ENCODE measurements at regions not wholly inside any gene's neighbourhood (a gene's known extent, or its start where the extent isn't known, plus 50 kb on each side); places are given as distances from the start of the nearest gene placed in this dataset.

GRCh38 chr1:191348328-191348727, 809.9 kb upstream of the RGS18 start:
- H4K91ac ChIP-seq (ENCODE audit: insufficient read length, low read depth, low read length) = no peak overlapping the region
- no peak overlapping the region for H3T11ph ChIP-seq (ENCODE audit: low read length)
- WGBS (ENCODE audit: extremely low coverage, insufficient read length, low lambda C conversion rate) = no CpG with 5 or more reads among the region's 3 CpGs
- no peak overlapping the region for H2AK5ac ChIP-seq (ENCODE audit: insufficient read length, low read length)
- H3K56ac ChIP-seq (ENCODE audit: insufficient read length, low read depth, low read length) = no peak overlapping the region
- no peak overlapping the region for H3K23ac ChIP-seq (ENCODE audit: insufficient read length, low read depth, low read length)
- Mint-ChIP-seq H3K36me3 (ENCODE audit: insufficient read depth in 1 of 3, low read depth in 3 of 3) (peaks cover 3 to 4% (median 3%) of the 10 kb centered on the region in 3 experiments; a peak in 5 of 7 replicates), H3K4me1 (no peaks in the 10 kb centered on the region), H3K27ac (no peak overlapping the region), H3K9me3 (peaks cover 4% of the 10 kb centered on the region in 2 experiments; a peak in 4 of 5 replicates), H3K4me3 (no peak overlapping the region), H3K27me3 (ENCODE audit: low read depth) (no peaks in the 10 kb centered on the region)
- H3K79me1 ChIP-seq (ENCODE audit: insufficient read depth, low read depth, low read length, poor library complexity, severe bottlenecking) = no peaks in the 10 kb centered on the region
- H3K4ac ChIP-seq (ENCODE audit: low read depth, low read length) = no peak overlapping the region
- H3K27ac ChIP-seq (ENCODE audit: insufficient read length, low read depth, low read length) = no peak overlapping the region
- H3K4me1 ChIP-seq (ENCODE audit: insufficient read depth, low read length) = no peaks in the 10 kb centered on the region
- no peak overlapping the region for H2BK15ac ChIP-seq (ENCODE audit: low read depth, low read length)
- TF ChIP-seq CTCF (conservative IDR thresholded peaks at IDR 0.05) = no peak
- H4K5ac ChIP-seq (ENCODE audit: insufficient read length, low read depth, low read length) = no peak overlapping the region
- no peak for DNase-seq
- no peaks in the 10 kb centered on the region for H4K20me1 ChIP-seq (ENCODE audit: control insufficient read depth, insufficient read depth, insufficient read length)
- no peak overlapping the region for H2BK12ac ChIP-seq (ENCODE audit: insufficient read length, low read depth, low read length)
- no peaks in the 10 kb centered on the region for H3K79me2 ChIP-seq (ENCODE audit: insufficient read depth, low read length)
- H3K23me2 ChIP-seq (ENCODE audit: insufficient read length, low read depth, low read length, poor library complexity, severe bottlenecking) = no peaks in the 10 kb centered on the region
- H2BK5ac ChIP-seq (ENCODE audit: insufficient read length, low read length) = no peak overlapping the region
- no peak overlapping the region for H3K9ac ChIP-seq (ENCODE audit: extremely low read depth, insufficient read length, low read length)
- H4K8ac ChIP-seq (replicated peaks; ENCODE audit: insufficient read length, low read depth, low read length) = no peak overlapping the region
- no peak overlapping the region for H2AFZ ChIP-seq (ENCODE audit: low read length)
- no peak overlapping the region for H3K4me2 ChIP-seq (ENCODE audit: insufficient read depth, insufficient read length, low read length)
- no peaks in the 10 kb centered on the region for H3K9me3 ChIP-seq (ENCODE audit: control insufficient read depth, low read depth, low read length)
- no peak overlapping the region for H2BK20ac ChIP-seq (ENCODE audit: low read depth, low read length, poor library complexity, severe bottlenecking)
- H2BK120ac ChIP-seq (ENCODE audit: low read depth, low read length, poor library complexity, severe bottlenecking) = no peak overlapping the region
- H3K18ac ChIP-seq (ENCODE audit: insufficient read length, low read depth, low read length) = no peak overlapping the region
- H3K14ac ChIP-seq (ENCODE audit: insufficient read depth, low read length) = no peak overlapping the region
- no peaks in the 10 kb centered on the region for H3K27me3 ChIP-seq (ENCODE audit: insufficient read depth, low read length)
